ENCODE measurements at regions not wholly inside any gene's neighbourhood (a gene's known extent, or its start where the extent isn't known, plus 50 kb on each side); places are given as distances from the start of the nearest gene placed in this dataset.
"Not testable (repeated sequence)": the region's sequence is repeated elsewhere in the genome, so short reads cannot be mapped to it uniquely, and the experiment has no call there.

DNA sequence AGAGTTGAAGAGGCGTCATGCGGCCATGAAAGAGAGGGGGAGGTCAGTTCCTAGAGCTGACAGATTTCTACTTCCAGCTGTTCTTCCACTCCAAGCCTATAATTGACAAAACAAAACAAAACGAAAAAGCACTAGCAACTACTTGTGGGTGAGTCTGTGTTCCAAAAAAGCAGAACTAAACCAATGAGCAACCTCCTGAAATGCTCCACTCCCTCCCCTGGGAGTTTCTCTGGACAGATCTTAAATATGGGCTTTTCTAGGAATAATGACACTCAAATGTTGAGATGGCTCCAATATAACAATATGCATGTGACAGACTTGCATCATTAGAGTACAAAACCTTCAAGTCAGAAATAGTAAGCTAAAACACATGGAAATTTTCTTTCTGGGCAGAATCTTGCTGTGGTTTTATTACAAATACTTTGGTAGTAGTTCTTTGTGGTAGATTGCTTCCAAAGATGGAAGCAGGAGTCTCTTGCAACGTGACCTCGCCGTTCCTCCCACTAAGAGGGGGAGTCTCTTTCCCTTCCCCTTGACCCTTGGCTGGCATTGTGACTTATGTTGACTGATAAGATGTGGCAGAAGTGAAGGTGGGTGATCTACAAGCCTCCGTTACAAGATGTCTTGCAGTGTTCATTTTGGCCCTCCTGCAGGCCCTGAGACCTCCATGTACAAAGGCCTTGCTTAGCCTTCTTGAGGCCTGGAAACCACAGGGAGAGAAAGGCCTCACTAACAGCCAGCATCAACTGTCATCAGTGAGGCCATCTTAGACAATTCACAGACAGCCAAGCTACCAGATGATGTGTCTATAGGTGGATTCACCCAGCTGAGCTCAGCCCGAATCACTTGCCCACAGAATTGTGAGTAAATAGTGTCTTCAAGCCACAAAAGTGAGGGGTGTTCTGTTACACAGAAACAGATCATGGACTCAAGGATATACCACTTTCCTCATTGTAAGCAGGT is 173.1 kb upstream of the RFC3 start:
- no peak for DNase-seq (ENCODE audit: low read depth in 3 of 3, low spot score in 2 of 3)

GRCh38 chr13:33645591-33646554 is 172.1 kb upstream of the RFC3 start:
- no peak for DNase-seq (ENCODE audit: low read depth in 3 of 3, low spot score in 2 of 3)

- DNase-seq (ENCODE audit: low read depth in 3 of 3, low spot score in 2 of 3) = no peak
Measured at GRCh38 chr13:33649212-33649878, 168.6 kb upstream of the RFC3 start.

- no peak for DNase-seq (ENCODE audit: low read depth in 3 of 3, low spot score in 2 of 3)
Measured at GRCh38 chr13:33651766-33652165, 166.2 kb upstream of the RFC3 start.

DNA sequence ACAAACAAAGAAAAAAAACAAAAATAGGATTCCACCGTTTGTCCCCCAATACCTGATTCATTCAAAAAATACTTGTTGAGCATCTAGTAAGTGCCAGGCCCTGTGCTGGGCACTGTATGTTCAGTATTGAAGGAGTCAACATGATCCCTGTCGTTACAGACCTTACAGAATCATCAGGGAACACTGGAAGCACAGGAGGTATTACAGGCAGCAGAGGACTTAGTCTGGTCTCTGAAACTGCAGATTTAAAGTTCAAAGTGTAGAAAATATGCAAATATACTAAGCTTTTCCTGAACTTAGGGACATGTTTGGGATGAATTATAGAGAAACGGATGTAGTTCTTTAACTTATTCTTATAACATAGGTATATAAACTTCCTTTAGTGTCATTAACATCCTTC is 160.7 kb upstream of the RFC3 start:
- DNase-seq (ENCODE audit: low read depth in 3 of 3, low spot score in 2 of 3) = no peak

GRCh38 chr13:33659466-33659865 is 158.5 kb upstream of the RFC3 start:
- DNase-seq (ENCODE audit: low read depth in 3 of 3, low spot score in 2 of 3) = no peak

DNA sequence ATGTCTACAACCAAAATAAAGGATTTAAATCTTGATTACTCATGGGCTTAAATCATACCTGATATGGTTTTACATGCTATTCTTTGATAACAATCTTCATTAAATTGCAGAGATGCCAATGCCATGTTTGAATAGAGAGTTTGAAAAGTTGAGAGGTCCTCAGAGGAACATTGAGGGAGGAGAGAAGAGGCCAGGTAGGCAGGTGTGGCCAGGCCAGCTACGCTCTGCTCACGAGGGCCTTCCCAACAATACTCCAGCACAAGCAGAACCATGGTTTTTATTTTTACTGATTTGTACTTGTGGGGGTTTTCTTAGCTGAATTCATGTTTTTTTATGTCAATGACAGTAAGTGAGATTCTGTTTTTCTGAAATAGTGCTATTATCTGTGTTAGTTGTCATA is 158.1 kb upstream of the RFC3 start:
- DNase-seq (ENCODE audit: low read depth in 3 of 3, low spot score in 2 of 3) = no peak

DNA sequence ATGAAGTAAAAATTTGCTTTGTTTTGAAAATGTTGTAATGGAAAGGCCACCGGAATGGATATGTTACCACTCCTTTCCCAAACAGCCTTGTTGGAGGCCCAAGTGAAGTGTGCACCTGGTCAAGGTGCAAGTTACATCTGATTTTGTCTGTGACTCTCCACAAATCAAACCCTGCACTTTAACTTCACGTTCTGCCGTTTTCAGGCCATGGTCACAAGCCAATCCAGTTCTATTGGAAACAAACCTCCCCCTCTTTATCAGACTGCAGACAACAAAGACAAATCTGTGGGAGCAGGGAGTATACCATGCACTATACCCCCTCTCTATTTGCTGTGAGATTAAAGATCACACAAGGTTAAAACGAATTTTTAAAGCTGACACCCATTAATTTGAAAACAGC is 155.6 kb upstream of the RFC3 start:
- no peak for DNase-seq (ENCODE audit: low read depth in 3 of 3, low spot score in 2 of 3)

DNA sequence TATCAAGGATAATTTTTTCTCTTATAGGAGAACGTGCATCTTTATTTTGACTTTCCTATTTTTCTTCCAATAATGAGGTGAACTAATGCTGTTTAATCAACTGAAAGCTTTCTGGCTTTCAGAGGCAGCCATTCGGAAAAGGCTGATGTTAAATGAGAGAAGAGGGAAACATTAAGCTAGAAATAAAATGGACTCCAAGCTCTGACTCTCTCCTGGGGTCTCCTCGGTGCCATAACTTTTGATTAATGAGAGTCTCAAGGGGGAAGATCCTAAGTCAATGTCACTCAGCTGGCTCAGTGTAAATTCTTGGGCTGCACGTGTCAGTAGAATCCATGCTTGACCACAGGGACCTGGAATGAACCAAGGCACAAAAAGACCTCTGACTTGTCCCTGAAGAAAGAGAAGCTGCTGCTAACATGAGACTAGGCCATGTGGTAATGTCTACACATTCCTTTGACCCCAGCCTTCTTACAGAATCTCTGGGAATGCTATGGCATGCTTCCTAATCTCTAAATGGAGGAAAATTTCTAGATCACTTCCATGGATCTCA is 152.2 kb upstream of the RFC3 start:
- no peak for DNase-seq (ENCODE audit: low read depth in 3 of 3, low spot score in 2 of 3)

- no peak for DNase-seq (ENCODE audit: low read depth in 3 of 3, low spot score in 2 of 3)
Measured at GRCh38 chr13:33671560-33671959, 146.4 kb upstream of the RFC3 start.

GRCh38 chr13:33672022-33672421 is 145.9 kb upstream of the RFC3 start:
- DNase-seq (ENCODE audit: low read depth in 3 of 3, low spot score in 2 of 3) = not testable (repeated sequence)

- peak in 2 of 3 donors; percentile 20 to 32 for DNase-seq (ENCODE audit: low read depth in 3 of 3, low spot score in 2 of 3)
Measured at GRCh38 chr13:33676045-33676989, 141.6 kb upstream of the RFC3 start.

- no peak for DNase-seq (ENCODE audit: low read depth in 3 of 3, low spot score in 2 of 3)
Measured at GRCh38 chr13:33677215-33677614, 140.7 kb upstream of the RFC3 start.

DNA sequence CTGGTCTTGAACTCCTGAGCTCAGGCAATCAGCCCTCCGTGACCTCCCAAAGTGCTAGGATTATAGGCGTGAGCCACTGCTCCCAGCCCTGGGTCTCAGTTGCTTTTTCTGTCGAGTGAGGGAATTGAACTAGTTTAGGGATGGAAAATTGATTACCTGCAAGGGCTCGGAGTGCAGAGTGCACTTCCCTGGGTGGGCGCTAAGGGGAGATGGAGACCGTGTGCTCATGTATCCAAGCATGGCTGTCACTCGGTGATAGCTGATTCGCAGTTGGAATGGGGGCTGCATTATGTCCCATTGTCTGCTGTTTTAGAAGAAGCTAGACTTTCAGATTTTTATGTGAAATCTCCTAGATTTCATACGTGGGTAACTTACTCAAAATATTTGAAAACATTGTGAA is 139.9 kb upstream of the RFC3 start:
- no peak for DNase-seq (ENCODE audit: low read depth in 3 of 3, low spot score in 2 of 3)

DNA sequence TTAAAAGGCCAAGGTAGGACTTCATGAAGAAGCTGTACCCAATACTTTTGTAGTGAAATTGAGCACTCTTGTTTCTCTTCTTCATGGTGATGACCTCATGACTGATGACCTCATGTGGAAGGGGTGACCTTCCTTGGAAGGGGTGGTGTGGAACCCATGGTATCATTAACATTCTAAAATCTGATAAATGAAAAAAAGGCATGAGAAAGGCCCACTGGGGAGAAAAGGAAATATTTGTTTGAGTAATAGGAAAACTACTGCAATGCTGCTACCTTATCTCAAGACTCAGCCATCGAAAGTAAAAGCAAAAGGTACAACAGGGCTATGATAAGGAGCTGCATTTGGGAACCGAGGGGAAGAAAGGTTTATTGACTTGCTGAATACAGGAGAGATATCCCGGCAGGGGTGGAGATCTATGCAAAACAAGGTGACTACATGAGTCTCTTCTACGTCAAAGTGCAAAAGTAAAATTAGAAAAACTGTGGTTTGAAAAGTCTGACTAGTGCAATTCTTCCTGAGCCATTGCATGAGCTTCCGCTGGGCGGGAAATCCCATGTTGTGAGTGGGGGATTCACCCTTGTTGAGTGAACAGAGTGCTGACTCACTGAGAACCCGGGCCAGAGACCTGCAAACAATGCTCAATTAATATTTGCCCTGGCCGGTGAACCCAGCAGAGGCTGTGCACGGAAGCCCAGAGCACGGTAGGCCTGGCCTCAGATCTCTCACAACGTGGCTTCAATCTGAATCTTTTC is 138.9 kb upstream of the RFC3 start:
- no peak for DNase-seq (ENCODE audit: low read depth in 3 of 3, low spot score in 2 of 3)

DNA sequence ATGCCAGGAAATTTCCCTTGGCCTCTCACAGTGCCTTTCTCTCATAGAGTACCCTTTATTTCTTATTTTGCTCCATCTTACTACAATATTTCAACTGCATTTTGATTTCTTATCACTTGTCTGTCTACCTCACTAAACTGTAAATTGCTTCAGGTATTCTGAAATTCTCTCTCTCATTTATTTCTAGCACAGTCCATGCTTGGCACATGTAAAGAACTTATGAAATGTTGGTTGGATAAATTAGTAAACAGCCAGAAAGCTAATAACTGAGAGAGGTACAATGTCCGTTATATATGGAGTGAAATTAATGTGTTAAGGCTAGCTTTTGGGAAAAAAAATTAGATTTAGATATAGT is 138.3 kb upstream of the RFC3 start:
- no peak for DNase-seq (ENCODE audit: low read depth in 3 of 3, low spot score in 2 of 3)

- DNase-seq (ENCODE audit: low read depth in 3 of 3, low spot score in 2 of 3) = no peak
Measured at GRCh38 chr13:33682020-33682564, 135.9 kb upstream of the RFC3 start.

DNA sequence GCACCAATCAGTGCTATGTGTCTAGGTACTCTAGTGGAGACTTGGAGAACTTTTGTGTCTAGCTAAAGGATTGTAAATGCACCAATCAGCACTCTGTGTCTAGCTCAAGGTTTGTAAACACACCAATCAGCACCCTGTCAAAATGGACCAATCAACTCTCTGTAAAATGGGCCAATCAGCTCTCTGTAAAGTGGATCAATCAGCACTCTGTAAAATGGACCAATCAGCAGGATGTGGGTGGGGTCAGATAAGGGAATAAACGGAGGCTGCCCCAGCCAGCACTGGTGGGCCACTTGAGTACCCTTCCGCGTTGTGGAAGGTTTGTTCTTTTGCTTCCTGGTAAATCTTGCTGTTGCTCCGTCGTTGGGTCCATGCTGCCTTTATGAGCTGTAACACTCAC is 135.3 kb upstream of the RFC3 start:
- not testable (repeated sequence) for DNase-seq (ENCODE audit: low read depth in 3 of 3, low spot score in 2 of 3)

- DNase-seq (ENCODE audit: low read depth in 3 of 3, low spot score in 2 of 3) = no peak
Measured at GRCh38 chr13:33683376-33683775, 134.6 kb upstream of the RFC3 start.
